MCF 10A (cell line): ENCODE measurements at regions not wholly inside any gene's neighbourhood (a gene's known extent, or its start where the extent isn't known, plus 50 kb on each side); places are given as distances from the start of the nearest gene placed in this dataset.

Experiments used
- BruUV-seq: library from RNA; stranded (reverse); fragments of 400-500 nt; replicated peaks from 2 replicates; lab custom pipeline; 2021; lab: Mats Ljungman, UMichigan
- CTCF ChIA-PET: fragments of 300-600 bp; sonication (Branson Sonifier 250); formaldehyde crosslinking; extraction: SDS; loops from one replicate; lab custom pipeline; 2021; ENCODE audit warnings: antibody characterized with exemption, inconsistent platforms; lab: Yijun Ruan, JAX
- POLR2A ChIA-PET: fragments of 300-600, 350-650 bp; sonication (Branson Sonifier 250); formaldehyde crosslinking; extraction: SDS; loops from one replicate; lab custom pipeline; 2020; ENCODE audit warnings: antibody characterized with exemption, inconsistent platforms; lab: Yijun Ruan, JAX
- DNase-seq: peaks from one replicate; pipeline ENCODE4 v3.0.0-alpha.2; 2018; ENCODE audit not compliant: unreplicated experiment
- H3K27ac Mint-ChIP-seq: one replicate; pipeline ENCODE4 v1.8.0; 2022; ENCODE audit warnings: mild to moderate bottlenecking, low read depth, mixed read lengths; ENCODE audit not compliant: unreplicated experiment
- H3K27me3 Mint-ChIP-seq: one replicate; pipeline ENCODE4 v1.8.0; 2022; ENCODE audit warnings: mixed read lengths; ENCODE audit not compliant: insufficient read depth, unreplicated experiment
- H3K36me3 Mint-ChIP-seq: one replicate; pipeline ENCODE4 v1.8.0; 2022; ENCODE audit warnings: mild to moderate bottlenecking, moderate library complexity, mixed read lengths; ENCODE audit not compliant: insufficient read depth, unreplicated experiment
- H3K4me1 Mint-ChIP-seq: one replicate; pipeline ENCODE4 v1.8.0; 2022; ENCODE audit warnings: mixed read lengths; ENCODE audit not compliant: insufficient read depth, unreplicated experiment
- H3K4me3 Mint-ChIP-seq: one replicate; pipeline ENCODE4 v1.8.0; 2022; ENCODE audit warnings: mild to moderate bottlenecking, moderate library complexity, mixed read lengths; ENCODE audit not compliant: unreplicated experiment
- H3K9me3 Mint-ChIP-seq: one replicate; pipeline ENCODE4 v1.8.0; 2022; ENCODE audit warnings: mixed read lengths; ENCODE audit not compliant: unreplicated experiment
- intact Hi-C: fragments of 100-400 bp; cut with micrococcal nuclease; formaldehyde crosslinking; loops from 2 replicates; pipeline ENCODE4 v1.14.1; 2022
- TF ChIP-seq, protein P1 (sequence below): fragments of 200-600 bp; IDR thresholded peaks from one replicate; pipeline ENCODE4 v1.8.0; 2022; ENCODE audit warnings: antibody characterized with exemption, mild to moderate bottlenecking; ENCODE audit not compliant: unreplicated experiment

DNA sequence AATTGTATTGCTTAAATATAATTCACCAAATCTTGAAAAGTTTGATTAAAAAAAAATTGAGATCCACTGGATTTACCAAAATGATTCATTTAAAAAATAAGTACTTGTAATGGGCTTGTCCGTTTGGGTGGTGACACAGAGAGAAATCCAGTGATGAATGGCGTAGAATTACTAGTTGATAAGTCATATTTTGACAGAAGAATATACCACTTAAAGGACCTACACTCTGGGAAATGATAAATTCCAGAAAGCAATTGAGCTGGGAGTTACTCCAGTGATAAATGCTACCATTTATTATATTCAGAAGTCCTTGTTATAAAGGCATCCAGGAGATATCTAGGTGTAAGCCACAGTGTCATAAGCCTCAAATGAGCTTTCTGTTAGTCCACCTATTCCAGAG, 141.8 kb upstream of the CFAP20DC start:
- H3K4me3 Mint-ChIP-seq: no peak overlapping the region
- BruUV-seq: no TSS peak
- H3K9me3 Mint-ChIP-seq: no peaks in the 10 kb centered on the region
- no peaks in the 10 kb centered on the region for H3K27me3 Mint-ChIP-seq
- intact Hi-C loops: no loop called here
- H3K27ac Mint-ChIP-seq: no peak overlapping the region
- POLR2A ChIA-PET: no interaction called here
- H3K36me3 Mint-ChIP-seq: no peaks in the 10 kb centered on the region
- no peak for DNase-seq
- TF ChIP-seq, protein P1, sequence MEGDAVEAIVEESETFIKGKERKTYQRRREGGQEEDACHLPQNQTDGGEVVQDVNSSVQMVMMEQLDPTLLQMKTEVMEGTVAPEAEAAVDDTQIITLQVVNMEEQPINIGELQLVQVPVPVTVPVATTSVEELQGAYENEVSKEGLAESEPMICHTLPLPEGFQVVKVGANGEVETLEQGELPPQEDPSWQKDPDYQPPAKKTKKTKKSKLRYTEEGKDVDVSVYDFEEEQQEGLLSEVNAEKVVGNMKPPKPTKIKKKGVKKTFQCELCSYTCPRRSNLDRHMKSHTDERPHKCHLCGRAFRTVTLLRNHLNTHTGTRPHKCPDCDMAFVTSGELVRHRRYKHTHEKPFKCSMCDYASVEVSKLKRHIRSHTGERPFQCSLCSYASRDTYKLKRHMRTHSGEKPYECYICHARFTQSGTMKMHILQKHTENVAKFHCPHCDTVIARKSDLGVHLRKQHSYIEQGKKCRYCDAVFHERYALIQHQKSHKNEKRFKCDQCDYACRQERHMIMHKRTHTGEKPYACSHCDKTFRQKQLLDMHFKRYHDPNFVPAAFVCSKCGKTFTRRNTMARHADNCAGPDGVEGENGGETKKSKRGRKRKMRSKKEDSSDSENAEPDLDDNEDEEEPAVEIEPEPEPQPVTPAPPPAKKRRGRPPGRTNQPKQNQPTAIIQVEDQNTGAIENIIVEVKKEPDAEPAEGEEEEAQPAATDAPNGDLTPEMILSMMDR: no peak
- CTCF ChIA-PET: interaction anchor here (0.5 kb wide), 1 partner anchor 24 kb away, joined by 3 read pairs; no protein-coding TSS in a partner anchor
- peaks cover 19% of the 10 kb centered on the region for H3K4me1 Mint-ChIP-seq

DNA sequence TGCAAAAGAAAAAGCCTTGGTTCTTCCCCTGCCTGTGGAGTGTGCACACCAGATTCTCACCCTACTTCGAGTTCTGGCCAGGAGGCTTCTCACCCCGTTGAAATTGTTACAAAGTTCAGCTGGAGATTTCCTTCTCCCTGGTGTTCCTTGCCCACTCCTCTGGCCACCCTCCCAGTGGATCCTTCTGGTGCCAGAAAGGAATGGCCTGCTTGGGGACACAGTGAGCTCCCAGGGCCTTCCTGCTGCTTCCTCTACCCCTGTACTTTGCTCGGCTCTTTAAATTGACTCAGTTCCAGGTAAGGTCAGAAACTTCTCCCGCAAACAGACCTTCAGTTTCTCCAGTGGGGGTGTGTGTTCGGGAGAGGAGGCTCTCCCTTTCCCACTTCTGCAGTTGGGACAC, 140.1 kb upstream of the CFAP20DC start:
- TF ChIP-seq, protein P1: no peak
- H3K4me3 Mint-ChIP-seq: no peak overlapping the region
- peak overlapping the region; percentile 73 for H3K27ac Mint-ChIP-seq
- intact Hi-C loops: no loop called here
- CTCF ChIA-PET: interaction anchor here (1.0 kb wide), 1 partner anchor 137 kb away, joined by 3 read pairs; no protein-coding TSS in a partner anchor
- BruUV-seq: no TSS peak
- DNase-seq: no peak
- H3K36me3 Mint-ChIP-seq: no peaks in the 10 kb centered on the region
- no peaks in the 10 kb centered on the region for H3K27me3 Mint-ChIP-seq
- no peaks in the 10 kb centered on the region for H3K9me3 Mint-ChIP-seq
- POLR2A ChIA-PET: interaction anchor here (0.7 to 1.0 kb wide), 2 partner anchors 111 to 200 kb away, joined by 3 read pairs; no protein-coding TSS in a partner anchor
- H3K4me1 Mint-ChIP-seq: peaks cover 19% of the 10 kb centered on the region

DNA sequence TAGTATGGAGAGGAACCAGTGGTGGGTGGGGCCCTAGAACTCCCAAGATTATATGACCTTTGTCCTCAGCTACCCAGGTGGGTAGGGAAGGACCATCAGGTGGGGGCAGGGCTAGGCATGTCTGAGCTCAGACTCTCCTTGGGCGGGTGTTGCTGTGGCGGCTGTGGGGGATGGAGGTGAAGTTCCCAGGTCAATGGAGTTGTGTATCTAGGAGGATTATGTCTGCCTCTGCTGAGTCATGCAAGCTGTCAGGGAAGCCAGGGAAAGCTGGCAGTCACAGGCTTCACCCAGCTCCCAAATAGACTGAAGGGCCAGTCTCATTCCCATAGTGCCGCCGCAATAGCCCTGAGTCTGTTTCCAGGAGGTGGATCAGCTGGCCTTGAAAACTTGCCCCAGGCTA, 139.7 kb upstream of the CFAP20DC start:
- H3K27me3 Mint-ChIP-seq: no peaks in the 10 kb centered on the region
- peak overlapping the region; percentile 73 for H3K27ac Mint-ChIP-seq
- H3K4me3 Mint-ChIP-seq: no peak overlapping the region
- TF ChIP-seq, protein P1: no peak
- no peaks in the 10 kb centered on the region for H3K9me3 Mint-ChIP-seq
- ChIA-PET CTCF (interaction anchor here (1.0 kb wide), 1 partner anchor 136 kb away, joined by 3 read pairs; no protein-coding TSS in a partner anchor), POLR2A (interaction anchor here (1.0 kb wide), 1 partner anchor 112 kb away, joined by 3 read pairs; no protein-coding TSS in a partner anchor)
- no peaks in the 10 kb centered on the region for H3K36me3 Mint-ChIP-seq
- intact Hi-C loops: no loop called here
- no TSS peak for BruUV-seq
- DNase-seq: peak; percentile 61
- H3K4me1 Mint-ChIP-seq: peaks cover 19% of the 10 kb centered on the region

DNA sequence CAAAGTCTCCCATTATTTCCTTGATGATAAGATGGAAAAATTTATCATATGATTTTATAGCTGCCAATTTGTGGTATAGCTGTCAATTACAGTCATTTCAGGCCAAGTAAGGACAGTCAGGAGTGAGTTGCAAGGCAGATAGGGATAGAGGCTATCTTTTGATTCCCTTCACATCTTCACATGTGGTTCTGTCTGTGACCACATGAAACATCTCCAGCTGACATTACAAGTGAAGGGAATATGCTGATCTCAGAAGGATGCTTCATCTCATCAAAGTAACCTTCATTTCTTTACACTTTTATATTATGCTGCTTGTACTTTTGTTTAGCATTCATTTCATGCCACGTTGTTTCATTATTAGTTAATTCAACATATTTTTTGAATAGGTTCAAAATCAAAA, 136.9 kb upstream of the CFAP20DC start:
- POLR2A ChIA-PET: no interaction called here
- H3K36me3 Mint-ChIP-seq: no peaks in the 10 kb centered on the region
- no peak overlapping the region for H3K4me3 Mint-ChIP-seq
- intact Hi-C loops: no loop called here
- BruUV-seq: no TSS peak
- no peaks in the 10 kb centered on the region for H3K9me3 Mint-ChIP-seq
- no peak overlapping the region for H3K27ac Mint-ChIP-seq
- no peak for DNase-seq
- CTCF ChIA-PET: no interaction called here
- no peaks in the 10 kb centered on the region for H3K27me3 Mint-ChIP-seq
- H3K4me1 Mint-ChIP-seq: peaks cover 11% of the 10 kb centered on the region
- TF ChIP-seq, protein P1: no peak
